Mesenchymal stem cell (in vitro differentiated cells and primary cell): ENCODE measurements at regions not wholly inside any gene's neighbourhood (a gene's known extent, or its start where the extent isn't known, plus 50 kb on each side); places are given as distances from the start of the nearest gene placed in this dataset.

Source experiments
- DNase-seq: peaks from one replicate; pipeline ENCODE4 v3.0.0-alpha.2; 2013
- H2AFZ ChIP-seq: one replicate; pipeline ENCODE4 v1.6.1; 2013; ENCODE audit warnings: low read depth, mild to moderate bottlenecking, control low read depth, inconsistent platforms, low read length, moderate library complexity
- H2AK5ac ChIP-seq: 2 replicates; pipeline ENCODE4 v1.6.1; 2013; ENCODE audit warnings: low read length, moderate library complexity, mild to moderate bottlenecking, inconsistent platforms; ENCODE audit not compliant: severe bottlenecking
- H2BK120ac ChIP-seq: one replicate; pipeline ENCODE4 v1.6.1; 2013; ENCODE audit warnings: low read depth, mild to moderate bottlenecking, inconsistent platforms, low read length, moderate library complexity
- H2BK12ac ChIP-seq, 2 experiments: one replicate each; pipeline ENCODE4 v1.6.1; 2013; ENCODE audit warnings: inconsistent platforms in 2 of 2, low read length in 2 of 2, mild to moderate bottlenecking in 2 of 2, moderate library complexity in 2 of 2, control low read depth in 1 of 2
- H2BK15ac ChIP-seq: one replicate; pipeline ENCODE4 v1.6.1; 2013; ENCODE audit warnings: mild to moderate bottlenecking, low read depth, inconsistent platforms; ENCODE audit not compliant: poor library complexity, severe bottlenecking
- H2BK5ac ChIP-seq: 2 replicates; pipeline ENCODE4 v1.6.1; 2013; ENCODE audit warnings: low read depth, mild to moderate bottlenecking, low read length, control low read depth, inconsistent platforms; ENCODE audit not compliant: poor library complexity, severe bottlenecking
- H3K14ac ChIP-seq, 2 experiments: one replicate each; pipeline ENCODE4 v1.6.1; 2013; ENCODE audit warnings: inconsistent platforms in 2 of 2, low read length in 2 of 2, control low read depth in 1 of 2, mild to moderate bottlenecking in 1 of 2, moderate library complexity in 1 of 2
- H3K18ac ChIP-seq, 2 experiments: one replicate each; pipeline ENCODE4 v1.6.1; 2013; ENCODE audit warnings: inconsistent platforms in 2 of 2, low read length in 2 of 2, control low read depth in 1 of 2, low read depth in 1 of 2, mild to moderate bottlenecking in 1 of 2
- H3K23ac ChIP-seq, 2 experiments: one replicate each; pipeline ENCODE4 v1.6.1; 2013; ENCODE audit warnings: inconsistent platforms in 2 of 2, low read length in 2 of 2, mild to moderate bottlenecking in 2 of 2, moderate library complexity in 2 of 2, control low read depth in 1 of 2
- H3K27ac ChIP-seq: 2 replicates; pipeline ENCODE4 v1.5.1; 2013; ENCODE audit warnings: mild to moderate bottlenecking, moderate library complexity, low read length, control low read depth, inconsistent platforms; ENCODE audit not compliant: poor library complexity, severe bottlenecking
- H3K27me3 ChIP-seq, 2 experiments: 2 replicates each; pipeline versions ENCODE4 v1.6.1 to v1.7.0; 2013; ENCODE audit warnings: low read length in 2 of 2, mild to moderate bottlenecking in 2 of 2, moderate library complexity in 2 of 2, control low read depth in 1 of 2, inconsistent platforms in 1 of 2; ENCODE audit not compliant: control insufficient read depth in 1 of 2, insufficient read depth in 1 of 2
- H3K36me3 ChIP-seq, 2 experiments: 2 replicates each; pipeline versions ENCODE4 v1.6.1 to v1.7.0; 2013; ENCODE audit warnings: low read length in 2 of 2, control low read depth in 1 of 2, inconsistent platforms in 1 of 2, low read depth in 1 of 2, mild to moderate bottlenecking in 1 of 2; ENCODE audit not compliant: insufficient read depth in 2 of 2, control insufficient read depth in 1 of 2
- H3K4ac ChIP-seq, 2 experiments: one replicate each; pipeline ENCODE4 v1.6.1; 2013; ENCODE audit warnings: inconsistent platforms in 2 of 2, low read length in 2 of 2, mild to moderate bottlenecking in 2 of 2, moderate library complexity in 2 of 2, control low read depth in 1 of 2, low read depth in 1 of 2
- H3K4me1 ChIP-seq: 2 replicates; pipeline ENCODE4 v1.6.1; 2013; ENCODE audit warnings: low read depth, low read length, control low read depth; ENCODE audit not compliant: control insufficient read depth, insufficient read depth
- H3K4me2 ChIP-seq: 2 replicates; pipeline ENCODE4 v1.6.1; 2013; ENCODE audit warnings: low read length, mild to moderate bottlenecking, inconsistent platforms; ENCODE audit not compliant: poor library complexity, severe bottlenecking
- H3K4me3 ChIP-seq, 2 experiments: 2 replicates each; pipeline versions ENCODE4 v1.5.1 to v1.7.0; 2013; ENCODE audit warnings: low read length in 2 of 2, mild to moderate bottlenecking in 2 of 2, control low read depth in 1 of 2, low read depth in 1 of 2; ENCODE audit not compliant: insufficient read depth in 1 of 2
- H3K79me1 ChIP-seq: replicated peaks from 2 replicates; pipeline ENCODE4 v1.6.1; 2013; ENCODE audit warnings: mild to moderate bottlenecking, control low read depth, low read length, inconsistent platforms; ENCODE audit not compliant: poor library complexity, severe bottlenecking
- H3K9ac ChIP-seq: 2 replicates; pipeline ENCODE4 v1.7.0; 2013; ENCODE audit warnings: mild to moderate bottlenecking, low read length, moderate library complexity
- H3K9me3 ChIP-seq: 2 replicates; pipeline ENCODE4 v1.7.0; 2013; ENCODE audit warnings: mild to moderate bottlenecking, low read length; ENCODE audit not compliant: control insufficient read depth
- H4K8ac ChIP-seq: one replicate; pipeline ENCODE4 v1.6.1; 2013; ENCODE audit warnings: inconsistent platforms, mild to moderate bottlenecking, low read length, moderate library complexity
- H4K91ac ChIP-seq: one replicate; pipeline ENCODE4 v1.6.1; 2013; ENCODE audit warnings: mild to moderate bottlenecking, low read length, inconsistent platforms
- WGBS: methylation state at CpG from one replicate; pipeline ENCODE4 v1.1.7; 2013; ENCODE audit warnings: mixed read lengths; 5-methylcytosine and 5-hydroxymethylcytosine counted together

- Histone ChIP-seq H3K14ac (no peak overlapping the region), H2AFZ (no peak overlapping the region), H3K27ac (no peak overlapping the region), H3K9ac (no peak overlapping the region), H2BK5ac (no peak overlapping the region), H3K4me3 (no peak overlapping the region), H3K18ac (no peak overlapping the region), H3K4me2 (no peak overlapping the region), H3K23ac (no peak overlapping the region), H2BK120ac (no peak overlapping the region), H3K4me1 (no peaks in the 10 kb centered on the region), H3K79me1 (no peaks in the 10 kb centered on the region), H3K9me3 (peaks cover 11% of the 10 kb centered on the region), H2AK5ac (no peak overlapping the region), H2BK15ac (no peak overlapping the region), H4K91ac (no peak overlapping the region), H3K27me3 (no peaks in the 10 kb centered on the region), H3K36me3 (no peaks in the 10 kb centered on the region), H3K4ac (no peak overlapping the region), H4K8ac (no peak overlapping the region), H2BK12ac (no peak overlapping the region)
- no peak for DNase-seq
- 85% methylated on average over 3 of the region's 3 CpGs for WGBS
Measured at GRCh38 chr18:65523461-65523860, 227.4 kb upstream of the CDH7 start.

GRCh38 chr18:65522907-65523306 lies 227.9 kb upstream of the CDH7 start:
- Histone ChIP-seq H2BK12ac (no peak overlapping the region), H3K4me3 (no peak overlapping the region), H2AFZ (no peak overlapping the region), H3K27me3 (no peaks in the 10 kb centered on the region), H2BK120ac (no peak overlapping the region), H4K8ac (no peak overlapping the region), H2BK15ac (no peak overlapping the region), H3K36me3 (no peaks in the 10 kb centered on the region), H3K27ac (no peak overlapping the region), H3K9ac (no peak overlapping the region), H3K4me1 (no peaks in the 10 kb centered on the region), H2BK5ac (no peak overlapping the region), H3K79me1 (no peaks in the 10 kb centered on the region), H3K9me3 (peaks cover 11% of the 10 kb centered on the region), H3K14ac (no peak overlapping the region), H3K4ac (no peak overlapping the region), H3K4me2 (no peak overlapping the region), H3K18ac (no peak overlapping the region), H4K91ac (no peak overlapping the region), H2AK5ac (no peak overlapping the region), H3K23ac (no peak overlapping the region)
- WGBS: 60% methylated on average over 3 of the region's 4 CpGs
- DNase-seq: no peak

GRCh38 chr18:65516209-65516608 lies 234.6 kb upstream of the CDH7 start:
- Histone ChIP-seq H3K4ac (no peak overlapping the region), H2AK5ac (no peak overlapping the region), H4K8ac (no peak overlapping the region), H3K27me3 (no peaks in the 10 kb centered on the region), H3K9me3 (peaks cover under 1% of the 10 kb centered on the region), H3K23ac (no peak overlapping the region), H3K36me3 (no peaks in the 10 kb centered on the region), H3K4me3 (no peak overlapping the region), H3K18ac (no peak overlapping the region), H3K4me2 (no peak overlapping the region), H2BK120ac (no peak overlapping the region), H3K79me1 (no peaks in the 10 kb centered on the region), H2BK15ac (no peak overlapping the region), H2BK5ac (no peak overlapping the region), H3K27ac (no peak overlapping the region), H3K4me1 (no peaks in the 10 kb centered on the region), H2BK12ac (no peak overlapping the region), H4K91ac (no peak overlapping the region), H3K14ac (no peak overlapping the region), H2AFZ (no peak overlapping the region), H3K9ac (no peak overlapping the region)
- WGBS: 87% methylated on average over 2 of the region's 5 CpGs
- no peak for DNase-seq

- no peaks in the 10 kb centered on the region for H3K9me3 ChIP-seq
- H3K4me3 ChIP-seq: no peak overlapping the region
- H2AK5ac ChIP-seq: no peak overlapping the region
- no peak overlapping the region for H3K14ac ChIP-seq
- no peaks in the 10 kb centered on the region for H3K27me3 ChIP-seq
- no peak overlapping the region for H3K18ac ChIP-seq
- no peak overlapping the region for H2BK120ac ChIP-seq
- no peaks in the 10 kb centered on the region for H3K79me1 ChIP-seq
- no peak overlapping the region for H3K9ac ChIP-seq
- H3K4ac ChIP-seq: no peak overlapping the region
- no peaks in the 10 kb centered on the region for H3K4me1 ChIP-seq
- no peak overlapping the region for H2AFZ ChIP-seq
- no peak overlapping the region for H4K8ac ChIP-seq
- DNase-seq: no peak
- no peak overlapping the region for H3K23ac ChIP-seq
- no peak overlapping the region for H2BK15ac ChIP-seq
- no peak overlapping the region for H3K4me2 ChIP-seq
- no peak overlapping the region for H4K91ac ChIP-seq
- H3K36me3 ChIP-seq: no peaks in the 10 kb centered on the region
- no peak overlapping the region for H2BK5ac ChIP-seq
- no peak overlapping the region for H2BK12ac ChIP-seq
- H3K27ac ChIP-seq: no peak overlapping the region
Measured at GRCh38 chr18:65498605-65499004, 252.2 kb upstream of the CDH7 start.
